B cell (primary cell): ENCODE measurements at regions not wholly inside any gene's neighbourhood (a gene's known extent, or its start where the extent isn't known, plus 50 kb on each side); places are given as distances from the start of the nearest gene placed in this dataset.

Experiments used
- ATAC-seq: fragments of 200-7000 bp; cut with Tn5 transposase; one replicate; pipeline ENCODE4 v1.10.0; 2021; ENCODE audit warnings: low read depth, mild to moderate bottlenecking, moderate number of reproducible peaks, moderate library complexity
- CTCF ChIA-PET: fragments of 350-600 bp; sonication (Branson Sonifier 250); formaldehyde crosslinking; loops from one replicate; lab custom pipeline; 2021; ENCODE audit warnings: antibody characterized with exemption, inconsistent platforms; lab: Charles Lee
- POLR2A ChIA-PET: fragments of 350-600 bp; sonication (Branson Sonifier 250); formaldehyde crosslinking; loops from one replicate; lab custom pipeline; 2021; ENCODE audit warnings: antibody characterized with exemption; lab: Charles Lee
- DNase-seq: peaks from one replicate; pipeline ENCODE4 v3.0.0; 2013
- H2AFZ ChIP-seq: 2 replicates; pipeline ENCODE4 v1.6.1; 2012; ENCODE audit warnings: mild to moderate bottlenecking, low read depth, low read length; ENCODE audit not compliant: insufficient read depth, poor library complexity, severe bottlenecking
- H3K27ac ChIP-seq, 2 donors: 1 replicate in 1 of 2; 2 replicates in 1 of 2; pipeline ENCODE4 v1.5.1; 2012 to 2013; ENCODE audit warnings: low read length in 2 of 2, mild to moderate bottlenecking in 2 of 2, moderate library complexity in 1 of 2
- H3K27me3 ChIP-seq, 4 experiments: fragments of 200-600 bp in 1 of 4; sonication (generic) in 1 of 4; replicated peaks in 1 of 4; 1 replicate in 2 of 4; 2 replicates in 2 of 4; pipeline versions ENCODE4 v1.6.1 to v1.7.0; 2013 to 2016; ENCODE audit warnings: low read length in 3 of 4, mild to moderate bottlenecking in 2 of 4, mixed read lengths in 1 of 4, moderate library complexity in 1 of 4; ENCODE audit not compliant: insufficient read depth in 4 of 4, control insufficient read depth in 3 of 4; ENCODE audit errors: control extremely low read depth in 1 of 4
- H3K36me3 ChIP-seq, 2 experiments: replicated peaks in 1 of 2; 1 replicate in 1 of 2; 2 replicates in 1 of 2; pipeline versions ENCODE4 v1.6.1 to v1.7.1; 2013; ENCODE audit warnings: low read length in 1 of 2; ENCODE audit not compliant: insufficient read depth in 2 of 2, control insufficient read depth in 1 of 2; ENCODE audit errors: control extremely low read depth in 1 of 2, extremely low read depth in 1 of 2
- H3K4me1 ChIP-seq, 2 donors: fragments of 200-600 bp in 1 of 2; sonication (generic) in 1 of 2; 1 replicate in 1 of 2; 2 replicates in 1 of 2; pipeline versions ENCODE4 v1.5.1 to v1.6.1; 2013 to 2017; ENCODE audit warnings: low read length in 2 of 2; ENCODE audit not compliant: control insufficient read depth in 2 of 2, insufficient read depth in 2 of 2
- H3K4me2 ChIP-seq: replicated peaks from 2 replicates; pipeline ENCODE3; 2012; ENCODE audit warnings: mild to moderate bottlenecking, low read depth, low read length; ENCODE audit not compliant: poor library complexity, severe bottlenecking
- H3K4me3 ChIP-seq, 5 experiments: fragments of 200-600 bp in 1 of 5; sonication (generic) in 1 of 5; 1 replicate in 3 of 5; 2 replicates in 2 of 5; pipeline versions ENCODE4 v1.5.1 to v1.7.0; 2011 to 2016; ENCODE audit warnings: low read length in 4 of 5, mild to moderate bottlenecking in 4 of 5, low read depth in 2 of 5, control low read depth in 1 of 5, moderate library complexity in 1 of 5; ENCODE audit not compliant: insufficient read depth in 1 of 5; ENCODE audit errors: control extremely low read depth in 1 of 5, extremely low read depth in 1 of 5
- H3K79me2 ChIP-seq: fragments of 200-600 bp; sonication (generic); one replicate; pipeline ENCODE4 v1.6.0; 2016; ENCODE audit warnings: low read length; ENCODE audit not compliant: control insufficient read depth, insufficient read depth
- H3K9ac ChIP-seq: fragments of 200-600 bp; sonication (generic); 2 replicates; pipeline ENCODE4 v1.6.1; 2017; ENCODE audit warnings: mild to moderate bottlenecking, low read length, moderate library complexity
- H3K9me3 ChIP-seq, 3 donors: one replicate each; pipeline versions ENCODE4 v1.6.1 to v1.7.1; 2013; ENCODE audit warnings: low read length in 2 of 3; ENCODE audit not compliant: control insufficient read depth in 2 of 3, insufficient read depth in 1 of 3; ENCODE audit errors: control extremely low read depth in 1 of 3
- H4K20me1 ChIP-seq: 2 replicates; pipeline ENCODE4 v1.6.0; 2012; ENCODE audit warnings: mild to moderate bottlenecking, low read length; ENCODE audit not compliant: insufficient read depth, control insufficient read depth, poor library complexity, severe bottlenecking
- H3K27ac Mint-ChIP-seq: one replicate; pipeline ENCODE4 v1.8.0; 2021; ENCODE audit warnings: mixed read lengths
- H3K27me3 Mint-ChIP-seq: one replicate; pipeline ENCODE4 v1.8.0; 2021; ENCODE audit warnings: mixed read lengths
- H3K4me1 Mint-ChIP-seq: one replicate; pipeline ENCODE4 v1.8.0; 2021; ENCODE audit warnings: mixed read lengths
- H3K4me3 Mint-ChIP-seq: one replicate; pipeline ENCODE4 v1.8.0; 2021; ENCODE audit warnings: mixed read lengths
- H3K9me3 Mint-ChIP-seq: one replicate; pipeline ENCODE4 v1.8.0; 2022; ENCODE audit warnings: mixed read lengths; ENCODE audit not compliant: insufficient read depth
- EZH2 ChIP-seq: IDR thresholded peaks from 2 replicates; pipeline ENCODE4 v1.6.1; 2012; ENCODE audit warnings: borderline replicate concordance, low read depth, mild to moderate bottlenecking, moderate library complexity, low read length; ENCODE audit not compliant: insufficient read depth, poor library complexity, severe bottlenecking
- WGBS: methylation state at CpG from one replicate; pipeline ENCODE4 v1.1.5; 2013; ENCODE audit warnings: missing lambda C conversion rate; ENCODE audit not compliant: insufficient coverage; 5-methylcytosine and 5-hydroxymethylcytosine counted together
- intact Hi-C: fragments of 100-400 bp; cut with micrococcal nuclease; formaldehyde crosslinking; loops from one replicate; pipeline ENCODE4 v1.10.0; 2022
- TF ChIP-seq, protein P1 (sequence below): fragments of 200-600 bp; IDR thresholded peaks from one replicate; pipeline ENCODE4 v1.8.0; 2022; ENCODE audit warnings: antibody characterized with exemption, mild to moderate bottlenecking

DNA sequence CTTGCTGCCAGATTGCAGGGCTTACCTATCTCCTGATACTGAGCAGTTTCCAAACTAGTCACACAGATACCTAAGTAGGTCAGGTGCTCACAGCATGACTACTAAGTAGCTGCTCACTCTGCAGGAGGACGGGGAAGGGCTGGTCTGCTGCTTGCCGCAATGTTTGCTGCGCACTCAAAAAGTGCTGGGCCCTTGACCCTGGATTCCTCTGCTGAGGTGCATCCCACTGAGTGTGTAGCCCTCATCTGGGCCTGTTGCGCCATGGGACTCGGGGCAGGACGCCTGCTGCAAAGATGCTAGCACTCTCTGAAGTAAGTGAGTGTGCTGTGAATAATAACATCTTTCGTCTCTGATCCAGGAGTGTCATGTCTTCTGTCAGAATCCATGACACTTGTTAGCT lies 59.2 kb upstream of the MEDAG start:
- DNase-seq (no peak), ATAC-seq (no peak)
- no peak for TF ChIP-seq EZH2
- TF ChIP-seq, protein P1, sequence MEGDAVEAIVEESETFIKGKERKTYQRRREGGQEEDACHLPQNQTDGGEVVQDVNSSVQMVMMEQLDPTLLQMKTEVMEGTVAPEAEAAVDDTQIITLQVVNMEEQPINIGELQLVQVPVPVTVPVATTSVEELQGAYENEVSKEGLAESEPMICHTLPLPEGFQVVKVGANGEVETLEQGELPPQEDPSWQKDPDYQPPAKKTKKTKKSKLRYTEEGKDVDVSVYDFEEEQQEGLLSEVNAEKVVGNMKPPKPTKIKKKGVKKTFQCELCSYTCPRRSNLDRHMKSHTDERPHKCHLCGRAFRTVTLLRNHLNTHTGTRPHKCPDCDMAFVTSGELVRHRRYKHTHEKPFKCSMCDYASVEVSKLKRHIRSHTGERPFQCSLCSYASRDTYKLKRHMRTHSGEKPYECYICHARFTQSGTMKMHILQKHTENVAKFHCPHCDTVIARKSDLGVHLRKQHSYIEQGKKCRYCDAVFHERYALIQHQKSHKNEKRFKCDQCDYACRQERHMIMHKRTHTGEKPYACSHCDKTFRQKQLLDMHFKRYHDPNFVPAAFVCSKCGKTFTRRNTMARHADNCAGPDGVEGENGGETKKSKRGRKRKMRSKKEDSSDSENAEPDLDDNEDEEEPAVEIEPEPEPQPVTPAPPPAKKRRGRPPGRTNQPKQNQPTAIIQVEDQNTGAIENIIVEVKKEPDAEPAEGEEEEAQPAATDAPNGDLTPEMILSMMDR = no peak
- H3K27me3 ChIP-seq = no peaks in the 10 kb centered on the region
- H2AFZ ChIP-seq = no peak overlapping the region
- no peak overlapping the region for H3K4me3 ChIP-seq
- H3K9me3 ChIP-seq = peaks cover 0 to 16% (median 0%) of the 10 kb centered on the region in 3 donors
- H3K4me2 ChIP-seq = no peak overlapping the region
- no peaks in the 10 kb centered on the region for H3K27me3 Mint-ChIP-seq
- no peak overlapping the region for H3K27ac Mint-ChIP-seq
- no peaks in the 10 kb centered on the region for H3K36me3 ChIP-seq
- H3K4me1 ChIP-seq = peaks cover 0 to 4% of the 10 kb centered on the region in 2 donors
- ChIA-PET POLR2A (no interaction called here), CTCF (interaction anchor here (0.8 kb wide), 1 partner anchor 19 kb away, joined by 3 read pairs; no protein-coding TSS in a partner anchor)
- no peak overlapping the region for H3K27ac ChIP-seq
- no peak overlapping the region for H3K9ac ChIP-seq
- H3K79me2 ChIP-seq = no peaks in the 10 kb centered on the region
- 98% methylated on average over 7 of the region's 7 CpGs for WGBS
- no peaks in the 10 kb centered on the region for H4K20me1 ChIP-seq
- H3K4me1 Mint-ChIP-seq = peaks cover 13% of the 10 kb centered on the region
- intact Hi-C loops = no loop called here
- H3K4me3 Mint-ChIP-seq = no peak overlapping the region
- no peaks in the 10 kb centered on the region for H3K9me3 Mint-ChIP-seq

DNA sequence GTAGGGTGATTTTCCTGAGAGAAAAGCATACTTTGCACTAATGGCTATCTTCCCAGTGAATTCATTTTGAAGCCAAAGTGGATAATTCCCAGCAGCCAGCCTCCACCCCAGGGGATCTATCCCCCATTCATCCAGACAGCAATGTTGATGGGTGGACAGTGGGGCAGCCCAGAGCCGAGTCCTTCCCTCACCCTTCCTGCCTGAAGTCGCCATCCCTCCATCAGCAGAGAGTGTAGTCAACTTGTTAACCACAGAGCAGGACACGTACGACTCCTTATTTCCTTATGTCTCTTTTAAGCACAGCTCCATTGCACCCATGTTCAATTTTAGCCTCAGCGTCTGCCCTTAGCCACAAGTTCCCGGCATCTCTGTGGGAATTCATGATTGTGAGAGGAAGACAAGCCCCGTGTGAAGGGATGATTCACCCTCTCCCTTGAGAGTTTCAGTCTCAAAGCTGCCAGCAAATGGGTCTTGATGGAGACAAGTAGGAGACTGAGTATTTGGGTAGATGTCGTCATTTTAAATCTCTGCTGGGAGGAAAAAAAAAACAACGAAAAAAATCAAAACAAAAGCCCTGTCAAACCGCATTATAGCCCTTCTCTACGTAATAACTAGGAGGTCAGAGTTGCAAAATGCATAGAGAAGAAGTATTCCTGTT lies 58.3 kb upstream of the MEDAG start:
- H2AFZ ChIP-seq = no peak overlapping the region
- H3K27me3 ChIP-seq = no peaks in the 10 kb centered on the region
- 52% methylated on average over 7 of the region's 11 CpGs for WGBS
- no peaks in the 10 kb centered on the region for H3K36me3 ChIP-seq
- no peak overlapping the region for H3K27ac Mint-ChIP-seq
- ATAC-seq (peak; percentile 46), DNase-seq (no peak)
- H3K27me3 Mint-ChIP-seq = no peaks in the 10 kb centered on the region
- H3K27ac ChIP-seq = no peak overlapping the region
- H3K9me3 ChIP-seq = peaks cover 0 to 16% (median 0%) of the 10 kb centered on the region in 3 donors
- H3K4me1 Mint-ChIP-seq = peaks cover 13% of the 10 kb centered on the region
- no peak overlapping the region for H3K9ac ChIP-seq
- TF ChIP-seq, protein P1 = no peak
- TF ChIP-seq EZH2 = no peak
- ChIA-PET POLR2A (no interaction called here), CTCF (interaction anchor here (0.8 kb wide), 1 partner anchor 18 kb away, joined by 3 read pairs; no protein-coding TSS in a partner anchor)
- no peaks in the 10 kb centered on the region for H3K9me3 Mint-ChIP-seq
- no peak overlapping the region for H3K4me3 ChIP-seq
- no peaks in the 10 kb centered on the region for H4K20me1 ChIP-seq
- no peaks in the 10 kb centered on the region for H3K79me2 ChIP-seq
- H3K4me2 ChIP-seq = no peak overlapping the region
- H3K4me1 ChIP-seq = peaks cover 0 to 4% of the 10 kb centered on the region in 2 donors
- H3K4me3 Mint-ChIP-seq = no peak overlapping the region
- intact Hi-C loops = no loop called here
